Thoracic aorta (tissue), 2 donors: ENCODE measurements at regions not wholly inside any gene's neighbourhood (a gene's known extent, or its start where the extent isn't known, plus 50 kb on each side); places are given as distances from the start of the nearest gene placed in this dataset.

Experiments used
- ATAC-seq: fragments of 150-250 bp; one replicate; pipeline ENCODE4 v1.8.0; 2017; ENCODE audit warnings: low read depth; ENCODE audit not compliant: insufficient number of reproducible peaks, low FRiP score
- DNase-seq: peaks from one replicate; pipeline ENCODE4 v3.0.0-alpha.2; 2020; ENCODE audit warnings: low spot score
- H3K27ac ChIP-seq, 2 donors: fragments of 200-600 bp; sonication (generic); 1 replicate in 1 of 2; 2 replicates in 1 of 2; pipeline ENCODE4 v1.5.1; 2016; ENCODE audit warnings: mild to moderate bottlenecking in 2 of 2, moderate library complexity in 2 of 2
- H3K27me3 ChIP-seq: fragments of 200-600 bp; sonication (generic); replicated peaks from 2 replicates; pipeline ENCODE4 v1.6.0; 2016; ENCODE audit warnings: mild to moderate bottlenecking; ENCODE audit not compliant: insufficient read depth
- H3K36me3 ChIP-seq: fragments of 200-600 bp; sonication (generic); one replicate; pipeline ENCODE4 v1.5.1; 2016
- H3K4me1 ChIP-seq, 2 donors: fragments of 200-600 bp; sonication (generic); 1 replicate in 1 of 2; 2 replicates in 1 of 2; pipeline versions ENCODE4 v1.5.1 to v1.6.0; 2016; ENCODE audit warnings: low read depth in 2 of 2, mild to moderate bottlenecking in 1 of 2; ENCODE audit not compliant: control insufficient read depth in 1 of 2
- H3K4me3 ChIP-seq: fragments of 200-600 bp; sonication (generic); 2 replicates; pipeline ENCODE4 v1.5.1; 2016; ENCODE audit warnings: mild to moderate bottlenecking
- H3K9me3 ChIP-seq: fragments of 200-600 bp; sonication (generic); 2 replicates; pipeline ENCODE4 v1.5.1; 2016
- CTCF ChIP-seq: fragments of 200-600 bp; sonication (generic); IDR thresholded peaks from one replicate; pipeline ENCODE4 v1.5.1; 2019; ENCODE audit warnings: antibody characterized with exemption

- no peak for ATAC-seq
- Histone ChIP-seq H3K4me3 (no peak overlapping the region), H3K36me3 (no peaks in the 10 kb centered on the region), H3K4me1 (no peaks in the 10 kb centered on the region), H3K27ac (no peak overlapping the region), H3K9me3 (no peaks in the 10 kb centered on the region), H3K27me3 (no peaks in the 10 kb centered on the region)
- no peak for DNase-seq
- TF ChIP-seq CTCF = no peak
These were observed 611.9 kb upstream of the CDH11 start for GRCh38 chr16:65733721-65734120.

GRCh38 chr16:65731833-65732232, 610.0 kb upstream of the CDH11 start:
- Histone ChIP-seq H3K36me3 (no peaks in the 10 kb centered on the region), H3K4me3 (no peak overlapping the region), H3K27ac (no peak overlapping the region), H3K4me1 (no peaks in the 10 kb centered on the region), H3K27me3 (no peaks in the 10 kb centered on the region), H3K9me3 (no peaks in the 10 kb centered on the region)
- no peak for TF ChIP-seq CTCF
- ATAC-seq = no peak
- no peak for DNase-seq

- Histone ChIP-seq H3K27me3 (no peaks in the 10 kb centered on the region), H3K36me3 (no peaks in the 10 kb centered on the region), H3K4me3 (no peak overlapping the region), H3K27ac (no peak overlapping the region), H3K4me1 (peaks cover 0 to 13% of the 10 kb centered on the region in 2 donors), H3K9me3 (no peaks in the 10 kb centered on the region)
- ATAC-seq (no peak), DNase-seq (no peak)
- no peak for TF ChIP-seq CTCF
These were observed 606.8 kb upstream of the CDH11 start for GRCh38 chr16:65728652-65729051.

GRCh38 chr16:65728167-65728566, 606.3 kb upstream of the CDH11 start:
- H3K27me3 ChIP-seq = no peaks in the 10 kb centered on the region
- no peak overlapping the region for H3K4me3 ChIP-seq
- no peak for ATAC-seq
- H3K27ac ChIP-seq = no peak overlapping the region
- H3K4me1 ChIP-seq = peaks cover 0 to 13% of the 10 kb centered on the region in 2 donors
- TF ChIP-seq CTCF = no peak
- no peak for DNase-seq
- H3K36me3 ChIP-seq = no peaks in the 10 kb centered on the region
- no peaks in the 10 kb centered on the region for H3K9me3 ChIP-seq

- no peak for ATAC-seq
- Histone ChIP-seq H3K36me3 (no peaks in the 10 kb centered on the region), H3K4me3 (no peak overlapping the region), H3K9me3 (no peaks in the 10 kb centered on the region), H3K4me1 (peaks cover 0 to 13% of the 10 kb centered on the region in 2 donors), H3K27ac (no peak overlapping the region), H3K27me3 (no peaks in the 10 kb centered on the region)
- TF ChIP-seq CTCF = no peak
- DNase-seq = no peak
These were observed 605.8 kb upstream of the CDH11 start for GRCh38 chr16:65727534-65728137.
